ENCODE measurements at regions not wholly inside any gene's neighbourhood (a gene's known extent, or its start where the extent isn't known, plus 50 kb on each side); places are given as distances from the start of the nearest gene placed in this dataset.
A peak's percentile ranks its signal among the peaks of the same experiment; 100 is the strongest.

GRCh38 chr7:94177441-94177840 is 173.3 kb upstream of the BET1 start:
- peaks cover 6% of the 10 kb centered on the region for H3K36me3 ChIP-seq (replicated peaks; ENCODE audit: low read depth, low read length)
- H3K27me3 ChIP-seq (ENCODE audit: low read depth, low read length): peaks cover 19% of the 10 kb centered on the region
- peak overlapping the region; percentile 92 for H3K4me2 ChIP-seq (ENCODE audit: low read length)
- no peak for TF ChIP-seq EZH2phosphoT487 (IDR thresholded peaks at IDR 0.05; ENCODE audit: low read depth)
- TF ChIP-seq, protein P1, sequence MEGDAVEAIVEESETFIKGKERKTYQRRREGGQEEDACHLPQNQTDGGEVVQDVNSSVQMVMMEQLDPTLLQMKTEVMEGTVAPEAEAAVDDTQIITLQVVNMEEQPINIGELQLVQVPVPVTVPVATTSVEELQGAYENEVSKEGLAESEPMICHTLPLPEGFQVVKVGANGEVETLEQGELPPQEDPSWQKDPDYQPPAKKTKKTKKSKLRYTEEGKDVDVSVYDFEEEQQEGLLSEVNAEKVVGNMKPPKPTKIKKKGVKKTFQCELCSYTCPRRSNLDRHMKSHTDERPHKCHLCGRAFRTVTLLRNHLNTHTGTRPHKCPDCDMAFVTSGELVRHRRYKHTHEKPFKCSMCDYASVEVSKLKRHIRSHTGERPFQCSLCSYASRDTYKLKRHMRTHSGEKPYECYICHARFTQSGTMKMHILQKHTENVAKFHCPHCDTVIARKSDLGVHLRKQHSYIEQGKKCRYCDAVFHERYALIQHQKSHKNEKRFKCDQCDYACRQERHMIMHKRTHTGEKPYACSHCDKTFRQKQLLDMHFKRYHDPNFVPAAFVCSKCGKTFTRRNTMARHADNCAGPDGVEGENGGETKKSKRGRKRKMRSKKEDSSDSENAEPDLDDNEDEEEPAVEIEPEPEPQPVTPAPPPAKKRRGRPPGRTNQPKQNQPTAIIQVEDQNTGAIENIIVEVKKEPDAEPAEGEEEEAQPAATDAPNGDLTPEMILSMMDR (IDR thresholded peaks at IDR 0.05; ENCODE audit: low read depth, low read length): no peak
- 0 out of 2 replicates have a peak overlapping the region, but pooled peaks have one; percentile 50 for H2AFZ ChIP-seq (ENCODE audit: low read depth, low read length)
- no peaks in the 10 kb centered on the region for H3K9me3 ChIP-seq (ENCODE audit: insufficient read depth, low read length)
- H3K4me1 ChIP-seq (ENCODE audit: low read length): peaks cover 36% of the 10 kb centered on the region
- H4K20me1 ChIP-seq (ENCODE audit: insufficient read depth, low read length): no peaks in the 10 kb centered on the region
- peak overlapping the region; percentile 66 for H3K9ac ChIP-seq (ENCODE audit: low read length)
- peak overlapping the region; percentile 82 for H3K27ac ChIP-seq (ENCODE audit: low read length)
- H3K79me2 ChIP-seq (ENCODE audit: low read length): no peaks in the 10 kb centered on the region
- H3K4me3 ChIP-seq (ENCODE audit: low read length): peak overlapping the region; percentile 71

DNA sequence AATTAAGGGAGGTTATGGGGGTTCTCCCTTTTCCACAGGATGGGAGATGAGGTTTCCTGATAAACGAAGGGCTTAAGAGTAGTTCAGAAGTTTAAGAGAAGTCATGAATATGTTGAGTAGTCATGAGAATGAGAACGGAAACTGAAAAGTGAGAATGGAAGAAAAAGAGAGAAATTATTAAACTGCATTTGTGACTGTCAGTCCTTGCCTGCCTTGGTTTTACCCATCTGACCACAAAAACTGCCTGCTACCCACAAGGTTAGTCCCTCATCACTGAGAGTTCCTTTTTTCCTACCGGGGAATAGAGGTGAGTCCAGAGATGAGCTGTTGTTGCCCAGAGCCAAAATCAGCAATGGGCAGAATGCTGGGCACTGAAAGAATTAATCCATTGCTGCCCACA is 174.1 kb upstream of the BET1 start:
- Histone ChIP-seq H2AFZ (ENCODE audit: low read depth, low read length) (peak overlapping the region; percentile 50; the same call in 1 of the 2 replicates), H3K4me3 (ENCODE audit: low read length) (peak overlapping the region; percentile 71), H3K27ac (ENCODE audit: low read length) (peak overlapping the region; percentile 82), H3K9ac (ENCODE audit: low read length) (peak overlapping the region; percentile 66), H3K9me3 (ENCODE audit: insufficient read depth, low read length) (no peaks in the 10 kb centered on the region), H3K27me3 (ENCODE audit: low read depth, low read length) (peaks cover 19% of the 10 kb centered on the region), H3K4me1 (ENCODE audit: low read length) (peaks cover 39% of the 10 kb centered on the region), H3K36me3 (replicated peaks; ENCODE audit: low read depth, low read length) (peaks cover 6% of the 10 kb centered on the region), H3K79me2 (ENCODE audit: low read length) (no peaks in the 10 kb centered on the region), H4K20me1 (ENCODE audit: insufficient read depth, low read length) (no peaks in the 10 kb centered on the region), H3K4me2 (ENCODE audit: low read length) (peak overlapping the region; percentile 92)
- peak; percentile 84; the same call in 1 of the 2 replicates for TF ChIP-seq EZH2phosphoT487 (IDR thresholded peaks at IDR 0.05; ENCODE audit: low read depth)
- TF ChIP-seq, protein P1 (IDR thresholded peaks at IDR 0.05; ENCODE audit: low read depth, low read length): no peak

DNA sequence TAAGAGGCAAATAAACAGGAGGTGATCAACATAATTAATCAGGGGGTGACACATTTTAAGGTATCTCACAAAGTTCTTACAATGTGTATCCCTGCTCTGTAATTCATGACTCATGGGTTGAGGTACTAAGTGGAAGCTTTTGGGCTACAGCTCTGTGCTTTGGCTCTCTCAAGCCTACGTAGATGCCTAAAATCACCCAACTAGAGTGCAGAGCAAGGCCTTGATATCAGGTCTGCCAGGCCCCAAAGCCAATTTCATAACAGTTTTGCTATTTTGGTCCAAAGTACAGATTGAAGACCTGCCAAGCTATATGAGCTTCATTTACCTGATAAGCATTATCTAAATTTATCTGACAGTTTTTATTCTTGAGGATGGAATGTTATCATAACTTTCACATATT is 175.3 kb upstream of the BET1 start:
- no peak overlapping the region for H3K9ac ChIP-seq (ENCODE audit: low read length)
- TF ChIP-seq, protein P1 (IDR thresholded peaks at IDR 0.05; ENCODE audit: low read depth, low read length): no peak
- no peak for TF ChIP-seq EZH2phosphoT487 (IDR thresholded peaks at IDR 0.05; ENCODE audit: low read depth)
- H3K79me2 ChIP-seq (ENCODE audit: low read length): no peaks in the 10 kb centered on the region
- peaks cover 6% of the 10 kb centered on the region for H3K36me3 ChIP-seq (replicated peaks; ENCODE audit: low read depth, low read length)
- H2AFZ ChIP-seq (ENCODE audit: low read depth, low read length): no peak overlapping the region
- 0 out of 2 replicates have a peak overlapping the region, but pooled peaks have one; percentile 92 for H3K4me2 ChIP-seq (ENCODE audit: low read length)
- no peaks in the 10 kb centered on the region for H3K9me3 ChIP-seq (ENCODE audit: insufficient read depth, low read length)
- H3K4me3 ChIP-seq (ENCODE audit: low read length): no peak overlapping the region
- H3K27me3 ChIP-seq (ENCODE audit: low read depth, low read length): peaks cover 19% of the 10 kb centered on the region
- H4K20me1 ChIP-seq (ENCODE audit: insufficient read depth, low read length): no peaks in the 10 kb centered on the region
- no peak overlapping the region for H3K27ac ChIP-seq (ENCODE audit: low read length)
- H3K4me1 ChIP-seq (ENCODE audit: low read length): peaks cover 42% of the 10 kb centered on the region

DNA sequence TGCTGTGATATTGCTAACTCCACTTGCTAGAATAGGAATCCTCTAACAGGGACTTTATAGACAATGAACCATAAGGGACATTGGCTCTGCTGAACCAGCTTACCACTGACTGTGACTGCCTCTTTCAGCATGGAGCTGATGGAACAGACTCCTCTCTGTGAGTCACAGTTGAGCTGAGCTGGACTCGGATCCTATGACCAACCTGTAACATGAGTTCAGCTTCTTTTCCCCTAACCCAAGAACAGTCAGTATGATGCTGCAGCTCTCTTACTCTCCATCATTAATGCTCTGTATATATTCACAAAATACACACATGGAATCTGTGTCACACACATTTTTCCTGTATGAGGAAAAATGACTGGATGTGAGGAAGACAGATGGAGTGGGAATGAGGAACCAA is 177.9 kb upstream of the BET1 start:
- H3K27ac ChIP-seq (ENCODE audit: low read length): no peak overlapping the region
- H4K20me1 ChIP-seq (ENCODE audit: insufficient read depth, low read length): no peaks in the 10 kb centered on the region
- H2AFZ ChIP-seq (ENCODE audit: low read depth, low read length): no peak overlapping the region
- H3K27me3 ChIP-seq (ENCODE audit: low read depth, low read length): peaks cover 19% of the 10 kb centered on the region
- peaks cover 28% of the 10 kb centered on the region for H3K4me1 ChIP-seq (ENCODE audit: low read length)
- TF ChIP-seq EZH2phosphoT487 (IDR thresholded peaks at IDR 0.05; ENCODE audit: low read depth): no peak
- TF ChIP-seq, protein P1 (IDR thresholded peaks at IDR 0.05; ENCODE audit: low read depth, low read length): no peak
- no peak overlapping the region for H3K4me3 ChIP-seq (ENCODE audit: low read length)
- H3K9ac ChIP-seq (ENCODE audit: low read length): no peak overlapping the region
- H3K36me3 ChIP-seq (replicated peaks; ENCODE audit: low read depth, low read length): peaks cover 6% of the 10 kb centered on the region
- no peaks in the 10 kb centered on the region for H3K79me2 ChIP-seq (ENCODE audit: low read length)
- H3K4me2 ChIP-seq (ENCODE audit: low read length): no peak overlapping the region
- H3K9me3 ChIP-seq (ENCODE audit: insufficient read depth, low read length): no peaks in the 10 kb centered on the region

Data from OCI-LY3 (cell line).